Uterus (tissue), 3 donors: ENCODE measurements at regions not wholly inside any gene's neighbourhood (a gene's known extent, or its start where the extent isn't known, plus 50 kb on each side); places are given as distances from the start of the nearest gene placed in this dataset.

ENCODE experiments used
- DNase-seq, 2 donors: peaks; one replicate each; pipeline ENCODE4 v3.0.0-alpha.2; 2019 to 2020
- H3K27ac ChIP-seq, 2 donors: fragments of 200-600 bp; sonication (generic); 1 replicate in 1 of 2; 2 replicates in 1 of 2; pipeline ENCODE4 v1.5.1; 2016 to 2018
- H3K27me3 ChIP-seq, 2 donors: fragments of 200-600 bp; sonication (generic); one replicate each; pipeline ENCODE4 v1.5.1; 2018 to 2019; ENCODE audit warnings: control low read depth in 1 of 2
- H3K36me3 ChIP-seq, 2 donors: fragments of 200-600 bp; sonication (generic); one replicate each; pipeline ENCODE4 v1.5.1; 2019; ENCODE audit warnings: control low read depth in 1 of 2
- H3K4me1 ChIP-seq, 2 donors: fragments of 200-600 bp; sonication (generic); one replicate each; pipeline ENCODE4 v1.5.1; 2018 to 2019; ENCODE audit warnings: control low read depth in 1 of 2
- H3K4me3 ChIP-seq, 2 donors: fragments of 200-600 bp; sonication (generic); 1 replicate in 1 of 2; 2 replicates in 1 of 2; pipeline ENCODE4 v1.5.1; 2018 to 2019; ENCODE audit warnings: mild to moderate bottlenecking in 1 of 2
- H3K9me3 ChIP-seq, 2 donors: fragments of 200-600 bp; sonication (generic); one replicate each; pipeline ENCODE4 v1.5.1; 2019; ENCODE audit warnings: control low read depth in 1 of 2
- POLR2A ChIP-seq, 2 donors: fragments of 450-650 bp; IDR thresholded peaks; one replicate each; pipeline ENCODE4 v1.6.1; 2016; ENCODE audit warnings: antibody characterized with exemption in 2 of 2, mild to moderate bottlenecking in 1 of 2, moderate library complexity in 1 of 2
- intact Hi-C: fragments of 100-400 bp; cut with DNase I; formaldehyde crosslinking; loops from one replicate; pipeline ENCODE4 v1.15.1; 2023; ENCODE audit warnings: low total_unique reads
- TF ChIP-seq, protein P1 (sequence below), 4 experiments: fragments of 200-600 bp in 2 of 4; fragments of 450-650 bp in 2 of 4; sonication (generic) in 2 of 4; IDR thresholded peaks; one replicate each; pipeline ENCODE4 v1.5.1; 2016 to 2019; ENCODE audit warnings: antibody characterized with exemption in 4 of 4, mild to moderate bottlenecking in 2 of 4, moderate library complexity in 1 of 4
- donor health status: DM: yes; HTN: yes; CAD: no.

DNA sequence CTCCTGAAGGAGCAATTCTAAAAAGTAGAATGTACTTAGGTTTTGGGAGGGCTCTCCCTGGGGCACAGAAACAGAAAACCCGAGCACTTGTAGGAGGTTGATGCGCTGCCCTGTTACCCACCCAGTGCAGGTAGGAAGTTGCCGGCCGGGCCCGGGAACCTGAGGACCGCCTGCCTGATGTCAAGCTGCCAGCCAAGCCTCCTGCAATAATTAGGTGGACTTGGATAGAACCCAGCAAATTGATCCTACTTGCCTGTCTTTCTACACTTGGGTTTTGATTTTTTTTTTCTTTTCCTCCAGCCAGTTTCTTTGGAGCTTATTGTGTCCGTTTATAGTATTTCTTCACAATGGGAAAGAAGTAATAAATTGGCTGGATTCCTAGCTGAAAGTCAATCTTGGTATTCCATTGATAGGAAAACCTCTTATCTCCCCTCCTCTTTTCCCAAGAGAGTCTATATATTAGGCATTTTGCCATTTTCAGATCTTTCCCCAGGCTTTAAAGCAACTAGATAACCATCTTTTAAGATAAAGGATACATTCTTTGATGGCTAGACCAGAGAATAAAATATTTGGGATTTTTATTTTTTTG lies 78.3 kb upstream of the FYN start:
- intact Hi-C loops = no loop called here
- no peaks in the 10 kb centered on the region for H3K27me3 ChIP-seq
- no peak for DNase-seq
- H3K36me3 ChIP-seq = no peaks in the 10 kb centered on the region
- H3K4me3 ChIP-seq = no peak overlapping the region
- H3K9me3 ChIP-seq = no peaks in the 10 kb centered on the region
- TF ChIP-seq, protein P1, sequence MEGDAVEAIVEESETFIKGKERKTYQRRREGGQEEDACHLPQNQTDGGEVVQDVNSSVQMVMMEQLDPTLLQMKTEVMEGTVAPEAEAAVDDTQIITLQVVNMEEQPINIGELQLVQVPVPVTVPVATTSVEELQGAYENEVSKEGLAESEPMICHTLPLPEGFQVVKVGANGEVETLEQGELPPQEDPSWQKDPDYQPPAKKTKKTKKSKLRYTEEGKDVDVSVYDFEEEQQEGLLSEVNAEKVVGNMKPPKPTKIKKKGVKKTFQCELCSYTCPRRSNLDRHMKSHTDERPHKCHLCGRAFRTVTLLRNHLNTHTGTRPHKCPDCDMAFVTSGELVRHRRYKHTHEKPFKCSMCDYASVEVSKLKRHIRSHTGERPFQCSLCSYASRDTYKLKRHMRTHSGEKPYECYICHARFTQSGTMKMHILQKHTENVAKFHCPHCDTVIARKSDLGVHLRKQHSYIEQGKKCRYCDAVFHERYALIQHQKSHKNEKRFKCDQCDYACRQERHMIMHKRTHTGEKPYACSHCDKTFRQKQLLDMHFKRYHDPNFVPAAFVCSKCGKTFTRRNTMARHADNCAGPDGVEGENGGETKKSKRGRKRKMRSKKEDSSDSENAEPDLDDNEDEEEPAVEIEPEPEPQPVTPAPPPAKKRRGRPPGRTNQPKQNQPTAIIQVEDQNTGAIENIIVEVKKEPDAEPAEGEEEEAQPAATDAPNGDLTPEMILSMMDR (IDR thresholded peaks at IDR 0.05) = no peak
- no peak for TF ChIP-seq POLR2A (IDR thresholded peaks at IDR 0.05)
- peak overlapping the region in 1 of 2 donors; percentile 38 for H3K27ac ChIP-seq
- H3K4me1 ChIP-seq = no peaks in the 10 kb centered on the region

DNA sequence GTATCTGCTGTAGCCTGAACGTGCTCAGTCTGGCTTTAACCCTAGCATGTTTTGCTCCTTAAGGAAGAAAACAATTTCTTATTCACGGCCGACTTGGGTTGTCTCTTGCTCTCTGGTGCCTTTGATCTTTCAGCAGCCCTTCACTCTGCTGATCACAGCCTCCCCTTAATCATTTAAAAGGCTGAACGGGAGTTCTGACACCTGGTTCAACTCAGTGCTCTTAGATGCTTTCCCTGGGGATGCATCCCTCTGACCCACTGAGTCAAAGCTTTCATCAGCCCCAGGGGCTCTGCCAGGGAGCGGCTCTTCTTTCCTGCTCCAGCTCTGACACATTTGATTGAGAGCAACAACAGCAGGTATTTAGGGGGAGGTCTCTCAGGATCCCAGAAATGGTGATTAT lies 79.0 kb upstream of the FYN start:
- DNase-seq = no peak
- Histone ChIP-seq H3K27me3 (no peaks in the 10 kb centered on the region), H3K27ac (peak overlapping the region in 1 of 2 donors; percentile 38), H3K4me3 (no peak overlapping the region), H3K9me3 (no peaks in the 10 kb centered on the region), H3K4me1 (no peaks in the 10 kb centered on the region), H3K36me3 (no peaks in the 10 kb centered on the region)
- TF ChIP-seq, protein P1 (IDR thresholded peaks at IDR 0.05) = no peak
- TF ChIP-seq POLR2A (IDR thresholded peaks at IDR 0.05) = no peak
- intact Hi-C loops = no loop called here

DNA sequence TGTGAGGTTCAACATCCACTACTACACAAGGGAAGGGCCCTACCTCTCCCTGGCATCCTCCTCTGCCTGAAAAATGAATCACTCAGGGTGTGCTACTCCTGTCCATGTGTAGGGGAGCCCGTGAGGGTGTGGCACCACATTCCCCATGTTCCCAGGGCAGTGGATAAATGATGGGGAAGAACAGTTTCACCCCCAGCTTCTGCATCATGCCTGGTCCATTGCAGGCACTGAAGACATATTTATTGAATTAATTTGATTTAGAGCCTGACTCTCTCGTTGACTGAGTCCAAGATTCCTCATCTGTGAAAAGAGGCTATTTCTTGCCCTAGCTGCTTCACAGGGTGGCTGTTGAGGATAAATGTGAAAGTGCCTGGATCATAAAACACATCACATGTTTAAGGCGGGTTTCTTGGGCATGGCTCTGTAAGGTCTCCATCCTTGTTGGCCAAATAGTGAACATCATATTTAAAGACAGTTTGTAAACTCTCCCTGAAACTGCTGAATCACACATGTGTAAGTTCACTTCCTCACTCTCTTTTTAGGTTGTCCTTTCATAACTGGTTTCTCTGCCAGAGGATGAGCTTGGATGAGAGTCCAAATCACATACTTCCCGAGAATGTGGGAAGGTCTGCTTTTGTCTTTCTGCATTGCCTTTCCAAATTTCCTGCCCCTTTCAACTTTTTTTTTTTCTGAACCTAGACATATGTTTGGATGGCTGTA lies 79.7 kb upstream of the FYN start:
- H3K9me3 ChIP-seq = no peaks in the 10 kb centered on the region
- intact Hi-C loops = no loop called here
- peak overlapping the region; percentile 38 to 71 for H3K27ac ChIP-seq
- TF ChIP-seq, protein P1 (IDR thresholded peaks at IDR 0.05) = no peak
- TF ChIP-seq POLR2A (IDR thresholded peaks at IDR 0.05) = no peak
- H3K4me1 ChIP-seq = no peaks in the 10 kb centered on the region
- DNase-seq = peak; percentile 27 to 41
- no peak overlapping the region for H3K4me3 ChIP-seq
- H3K36me3 ChIP-seq = no peaks in the 10 kb centered on the region
- H3K27me3 ChIP-seq = no peaks in the 10 kb centered on the region

DNA sequence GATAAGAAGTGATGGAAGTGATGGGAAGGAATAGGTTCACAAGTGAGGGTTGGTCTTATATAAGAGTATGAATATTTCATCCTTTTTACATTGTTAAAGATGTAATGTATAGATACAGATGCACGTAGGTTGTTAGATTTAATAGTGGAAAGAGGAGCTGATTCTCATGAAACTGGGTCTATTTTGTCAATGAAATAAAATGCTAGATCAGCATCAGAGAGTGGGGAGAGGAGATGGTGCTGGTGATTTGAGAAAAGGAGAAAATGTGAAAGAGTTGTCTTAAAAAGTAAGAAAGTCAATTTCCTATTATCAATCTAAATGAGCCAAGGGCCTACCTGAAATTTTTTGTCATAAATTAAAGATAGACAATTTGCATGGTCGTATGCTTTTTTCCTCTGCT lies 82.8 kb upstream of the FYN start:
- no peaks in the 10 kb centered on the region for H3K36me3 ChIP-seq
- H3K4me1 ChIP-seq = no peaks in the 10 kb centered on the region
- H3K9me3 ChIP-seq = no peaks in the 10 kb centered on the region
- DNase-seq = no peak
- H3K4me3 ChIP-seq = no peak overlapping the region
- no peaks in the 10 kb centered on the region for H3K27me3 ChIP-seq
- H3K27ac ChIP-seq = no peak overlapping the region
- TF ChIP-seq, protein P1 (IDR thresholded peaks at IDR 0.05) = no peak
- no peak for TF ChIP-seq POLR2A (IDR thresholded peaks at IDR 0.05)
- intact Hi-C loops = no loop called here

DNA sequence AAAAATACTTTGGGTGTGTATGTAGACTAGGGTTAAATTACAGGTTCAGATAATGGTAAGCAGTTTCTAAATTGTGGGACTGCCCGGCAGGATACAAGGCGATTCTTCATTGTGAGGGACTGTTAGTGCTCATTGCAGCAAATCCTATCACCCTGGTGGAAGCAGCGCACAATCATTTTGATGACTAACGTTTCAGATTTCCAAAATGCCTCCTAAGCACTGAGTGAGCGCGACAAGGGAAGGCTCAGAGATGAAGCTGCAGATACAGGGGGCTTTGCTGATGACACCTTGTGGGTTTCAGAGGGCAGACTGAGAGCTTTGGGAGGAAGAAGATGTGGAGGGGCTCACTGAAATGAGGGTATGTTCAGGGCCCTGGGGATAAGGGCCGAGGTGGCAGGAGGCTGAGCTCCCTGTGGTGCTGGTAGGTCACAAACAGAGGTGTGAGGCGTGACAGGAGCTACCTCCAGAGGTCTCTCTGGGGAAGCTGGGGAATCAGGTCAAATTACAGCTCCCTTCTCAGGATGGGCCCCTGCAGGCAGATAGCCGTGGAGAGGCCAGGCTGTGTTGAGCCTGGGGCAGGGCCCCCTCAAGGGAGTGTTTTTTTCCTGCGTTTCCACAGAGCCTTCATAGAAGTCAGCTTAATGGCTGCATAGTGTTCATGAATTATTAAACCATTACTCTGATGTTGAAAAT lies 84.5 kb upstream of the FYN start:
- H3K9me3 ChIP-seq = no peaks in the 10 kb centered on the region
- TF ChIP-seq, protein P1 (IDR thresholded peaks at IDR 0.05) = no peak
- no peak for TF ChIP-seq POLR2A (IDR thresholded peaks at IDR 0.05)
- no peak overlapping the region for H3K4me3 ChIP-seq
- no peaks in the 10 kb centered on the region for H3K36me3 ChIP-seq
- H3K4me1 ChIP-seq = no peaks in the 10 kb centered on the region
- H3K27me3 ChIP-seq = no peaks in the 10 kb centered on the region
- no peak for DNase-seq
- intact Hi-C loops = no loop called here
- no peak overlapping the region for H3K27ac ChIP-seq
